GM10248 (cell line): ENCODE measurements at regions not wholly inside any gene's neighbourhood (a gene's known extent, or its start where the extent isn't known, plus 50 kb on each side); places are given as distances from the start of the nearest gene placed in this dataset.

Experiments
- CTCF ChIA-PET: fragments of 300-600 bp; sonication (Branson Sonifier 250); formaldehyde crosslinking; extraction: SDS; loops from one replicate; lab custom pipeline; 2021; ENCODE audit warnings: antibody characterized with exemption; lab: Yijun Ruan, JAX
- POLR2A ChIA-PET: fragments of 350-650 bp; sonication (Branson Sonifier 250); formaldehyde crosslinking; extraction: SDS; loops from one replicate; lab custom pipeline; 2020; ENCODE audit warnings: antibody characterized with exemption; lab: Yijun Ruan, JAX
- DNase-seq: peaks from one replicate; pipeline ENCODE4 v3.0.0; 2012; ENCODE audit errors: extremely low spot score
- TF ChIP-seq, protein P1 (sequence below): IDR thresholded peaks from 2 replicates; pipeline ENCODE4 v1.5.1; 2012; ENCODE audit warnings: mild to moderate bottlenecking, low read depth; ENCODE audit errors: extremely low read depth, missing control alignments, control extremely low read depth

DNA sequence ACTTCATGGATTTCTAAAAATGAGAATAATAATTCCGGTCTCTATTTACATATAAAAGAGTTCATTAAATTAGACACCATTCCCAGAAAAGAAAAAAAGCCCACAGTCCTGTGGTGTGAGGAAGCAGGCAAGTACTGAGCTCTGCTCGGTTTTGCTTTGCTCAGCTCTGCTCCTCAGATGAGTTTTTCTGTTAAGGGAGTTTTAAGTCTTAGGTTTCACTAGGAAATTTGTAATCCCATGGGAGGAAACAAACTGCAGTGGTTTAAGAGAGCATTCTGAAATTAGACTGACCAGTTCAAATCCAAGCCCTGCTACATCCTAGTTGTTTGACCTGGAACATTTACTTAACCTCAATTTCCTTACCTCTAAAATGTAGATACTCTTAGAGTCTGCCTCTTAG lies 338.6 kb upstream of the MMADHC start:
- ChIA-PET CTCF (no interaction called here), POLR2A (no interaction called here)
- no peak for DNase-seq
- TF ChIP-seq, protein P1, sequence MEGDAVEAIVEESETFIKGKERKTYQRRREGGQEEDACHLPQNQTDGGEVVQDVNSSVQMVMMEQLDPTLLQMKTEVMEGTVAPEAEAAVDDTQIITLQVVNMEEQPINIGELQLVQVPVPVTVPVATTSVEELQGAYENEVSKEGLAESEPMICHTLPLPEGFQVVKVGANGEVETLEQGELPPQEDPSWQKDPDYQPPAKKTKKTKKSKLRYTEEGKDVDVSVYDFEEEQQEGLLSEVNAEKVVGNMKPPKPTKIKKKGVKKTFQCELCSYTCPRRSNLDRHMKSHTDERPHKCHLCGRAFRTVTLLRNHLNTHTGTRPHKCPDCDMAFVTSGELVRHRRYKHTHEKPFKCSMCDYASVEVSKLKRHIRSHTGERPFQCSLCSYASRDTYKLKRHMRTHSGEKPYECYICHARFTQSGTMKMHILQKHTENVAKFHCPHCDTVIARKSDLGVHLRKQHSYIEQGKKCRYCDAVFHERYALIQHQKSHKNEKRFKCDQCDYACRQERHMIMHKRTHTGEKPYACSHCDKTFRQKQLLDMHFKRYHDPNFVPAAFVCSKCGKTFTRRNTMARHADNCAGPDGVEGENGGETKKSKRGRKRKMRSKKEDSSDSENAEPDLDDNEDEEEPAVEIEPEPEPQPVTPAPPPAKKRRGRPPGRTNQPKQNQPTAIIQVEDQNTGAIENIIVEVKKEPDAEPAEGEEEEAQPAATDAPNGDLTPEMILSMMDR = no peak

DNA sequence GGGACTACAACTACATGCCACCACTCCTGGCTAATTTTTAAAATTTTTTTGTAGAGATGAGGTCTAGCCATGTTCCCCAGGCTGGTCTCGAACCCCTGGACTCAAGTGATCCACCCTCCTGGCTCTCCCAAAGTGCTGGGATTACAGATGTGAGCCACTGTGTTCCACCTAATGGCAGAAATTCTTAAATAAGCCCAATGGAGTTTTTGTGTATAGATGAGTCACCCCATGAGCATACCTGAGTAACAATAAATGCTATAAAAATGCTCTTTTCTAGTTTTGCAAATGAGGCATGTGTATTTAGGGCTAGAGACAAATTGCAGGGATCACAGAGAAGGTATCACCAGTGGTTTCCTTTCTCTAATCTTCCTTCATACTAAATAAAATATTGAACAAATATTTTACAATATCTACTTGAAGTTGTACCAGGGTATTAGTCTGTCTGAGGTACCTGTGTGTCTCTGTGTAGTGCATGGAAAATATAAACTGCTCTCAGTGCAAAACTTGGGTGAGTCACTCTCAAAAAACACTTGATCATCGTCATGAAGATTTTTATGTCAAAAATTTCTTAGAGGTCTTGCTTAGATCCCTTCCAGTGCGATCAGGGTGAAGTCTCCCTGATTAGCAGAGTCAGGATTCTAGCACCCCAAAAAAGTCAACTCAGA lies 337.1 kb upstream of the MMADHC start:
- DNase-seq = no peak
- ChIA-PET CTCF (interaction anchor here (0.7 kb wide), 1 partner anchor 9 kb away, joined by 3 read pairs; no protein-coding TSS in a partner anchor), POLR2A (no interaction called here)
- TF ChIP-seq, protein P1 = no peak

DNA sequence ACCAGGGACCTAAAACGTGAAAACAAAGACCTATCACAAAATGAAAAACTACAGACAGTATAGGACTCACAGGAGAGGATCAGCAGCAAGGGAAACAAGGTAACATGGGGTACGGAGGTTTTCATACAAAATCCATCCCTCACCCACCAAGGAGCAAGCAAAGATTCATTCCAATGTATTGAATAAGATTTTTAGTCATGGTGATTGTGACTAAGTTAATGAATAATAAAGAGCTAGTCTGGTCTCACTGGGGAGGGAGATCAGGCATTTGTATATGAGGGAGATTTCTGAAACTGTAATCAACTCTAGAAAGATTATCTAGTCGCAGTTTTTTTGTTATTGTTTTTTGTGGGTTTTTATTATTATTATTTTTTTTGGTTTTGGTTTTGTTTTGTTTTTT lies 336.5 kb upstream of the MMADHC start:
- no peak for DNase-seq
- TF ChIP-seq, protein P1 = no peak
- ChIA-PET CTCF (interaction anchor here (0.7 kb wide), 1 partner anchor 9 kb away, joined by 3 read pairs; no protein-coding TSS in a partner anchor), POLR2A (no interaction called here)

DNA sequence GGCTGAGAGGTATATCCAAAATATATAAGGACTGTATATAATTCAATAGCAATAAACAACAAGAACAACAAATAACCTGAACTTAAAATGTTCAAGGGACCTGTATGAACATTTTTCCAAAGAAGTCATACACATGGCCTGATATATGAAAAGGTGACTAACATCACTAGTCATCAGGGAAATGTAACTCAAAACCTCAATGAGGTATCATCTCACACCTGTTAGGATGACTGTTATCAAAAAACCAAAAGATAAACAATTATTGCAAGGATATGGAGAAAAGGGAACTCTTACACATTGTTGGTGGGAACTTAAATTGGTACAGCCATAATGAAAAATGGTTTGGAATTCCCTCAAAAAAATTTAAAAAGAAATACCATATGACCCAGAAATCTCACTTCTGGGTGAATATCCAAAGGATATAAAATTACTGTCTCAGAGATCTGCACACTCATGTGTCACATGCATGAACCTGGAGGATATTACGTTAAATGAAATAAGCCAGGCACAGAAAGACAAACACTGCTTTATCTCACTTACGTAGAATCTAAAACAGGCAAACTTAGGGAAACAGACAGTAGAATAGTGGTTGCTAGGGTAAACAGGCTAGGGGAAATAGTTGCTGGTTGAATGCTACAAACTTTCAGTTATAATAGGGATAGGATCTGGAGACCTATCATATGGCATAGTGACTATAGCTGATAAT lies 334.5 kb upstream of the MMADHC start:
- TF ChIP-seq, protein P1 = no peak
- ChIA-PET POLR2A (no interaction called here), CTCF (interaction anchor here (0.9 kb wide), 1 partner anchor 27 kb away, joined by 3 read pairs; no protein-coding TSS in a partner anchor)
- DNase-seq = no peak

DNA sequence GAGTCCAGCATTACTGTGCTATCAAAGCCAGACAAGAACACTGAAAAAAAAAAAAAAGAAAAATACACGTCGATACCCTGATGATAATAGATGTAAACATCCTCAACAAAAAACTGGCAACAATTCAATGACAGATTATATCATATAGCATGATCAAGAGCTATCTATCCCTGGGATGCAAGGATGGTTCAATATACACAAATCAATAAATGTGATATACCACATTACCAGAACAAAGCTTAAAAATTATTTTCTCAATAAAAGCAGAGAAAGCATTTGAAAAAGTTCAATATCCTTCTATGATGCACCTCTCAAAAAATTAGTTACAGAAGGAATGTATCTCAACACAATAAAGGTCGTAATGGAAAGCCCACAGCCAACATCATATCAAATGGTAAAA lies 332.8 kb upstream of the MMADHC start:
- POLR2A ChIA-PET = no interaction called here
- CTCF ChIA-PET = no interaction called here
- TF ChIP-seq, protein P1 = no peak

DNA sequence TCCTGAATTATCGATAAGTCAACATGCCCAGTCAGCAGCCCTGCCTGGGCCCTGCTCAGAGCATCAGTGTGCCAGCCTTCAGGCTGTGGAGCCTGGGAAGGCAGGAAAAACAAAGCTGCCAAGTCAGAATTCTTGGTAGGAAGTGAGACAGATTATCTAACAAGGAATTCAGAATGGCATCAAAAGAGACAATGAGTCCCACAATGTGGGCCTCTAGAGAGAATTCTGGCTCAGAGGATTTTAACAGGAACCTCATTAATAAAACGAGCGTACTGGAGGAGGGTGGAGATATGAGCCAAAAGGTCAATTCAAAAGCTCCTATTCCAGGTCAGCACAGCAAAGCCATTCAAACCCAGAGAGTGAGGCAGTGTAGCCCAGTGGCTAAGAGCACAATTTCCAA lies 327.6 kb upstream of the MMADHC start:
- TF ChIP-seq, protein P1 = no peak
- CTCF ChIA-PET = no interaction called here
- DNase-seq = no peak
- POLR2A ChIA-PET = no interaction called here

More for the DNA sequence above, 332.8 kb upstream of the MMADHC start:
- no peak for DNase-seq
